Activated gamma-delta T cell treated with anti-CD3 and anti-CD28 coated beads, Interleukin-2, amount 50 U/mL, for 16 hours (primary cell): ENCODE measurements at regions not wholly inside any gene's neighbourhood (a gene's known extent, or its start where the extent isn't known, plus 50 kb on each side); places are given as distances from the start of the nearest gene placed in this dataset.

Source experiments
- DNase-seq: peaks from one replicate; pipeline ENCODE4 v3.0.0-alpha.2; 2020; ENCODE audit warnings: low read depth

GRCh38 chr14:98022541-98023520 is 1225.6 kb downstream of the VRK1 start:
- DNase-seq, result no peak

- no peak for DNase-seq
Observed at GRCh38 chr14:98028162-98028561, 1231.0 kb downstream of the VRK1 start.

GRCh38 chr14:98035396-98035795 is 1236.6 kb downstream of the BCL11B start:
- DNase-seq, result no peak

- no peak for DNase-seq
Observed at GRCh38 chr14:98037831-98038230, 1234.2 kb downstream of the BCL11B start.

- DNase-seq, result no peak
Observed at GRCh38 chr14:98056946-98057345, 1215.1 kb downstream of the BCL11B start.

GRCh38 chr14:98059106-98059505 is 1212.9 kb downstream of the BCL11B start:
- no peak for DNase-seq

- no peak for DNase-seq
Observed at GRCh38 chr14:98062083-98062482, 1209.9 kb downstream of the BCL11B start.

- no peak for DNase-seq
Observed at GRCh38 chr14:98069712-98070171, 1202.3 kb downstream of the BCL11B start.

GRCh38 chr14:98070536-98070935 is 1201.5 kb downstream of the BCL11B start:
- no peak for DNase-seq

DNA sequence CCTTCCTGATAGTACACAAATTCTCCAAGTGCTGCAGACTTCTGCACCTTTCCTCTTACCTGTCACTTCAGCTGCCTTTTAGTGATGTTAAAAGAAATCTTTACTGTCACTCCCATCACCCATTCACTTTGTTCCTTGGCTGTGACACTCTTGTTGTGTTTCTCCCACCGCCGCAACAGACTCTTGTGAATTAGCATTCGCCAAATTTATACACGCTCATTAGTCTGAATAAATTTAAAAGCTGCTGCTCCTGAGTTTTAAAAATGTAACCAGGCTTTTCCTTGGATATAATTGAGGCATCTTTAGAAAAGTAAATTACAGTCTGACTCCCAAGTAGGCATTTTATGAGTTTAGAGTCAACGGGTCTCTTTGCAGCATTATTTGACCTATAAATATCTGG is 1197.9 kb downstream of the BCL11B start:
- no peak for DNase-seq

DNA sequence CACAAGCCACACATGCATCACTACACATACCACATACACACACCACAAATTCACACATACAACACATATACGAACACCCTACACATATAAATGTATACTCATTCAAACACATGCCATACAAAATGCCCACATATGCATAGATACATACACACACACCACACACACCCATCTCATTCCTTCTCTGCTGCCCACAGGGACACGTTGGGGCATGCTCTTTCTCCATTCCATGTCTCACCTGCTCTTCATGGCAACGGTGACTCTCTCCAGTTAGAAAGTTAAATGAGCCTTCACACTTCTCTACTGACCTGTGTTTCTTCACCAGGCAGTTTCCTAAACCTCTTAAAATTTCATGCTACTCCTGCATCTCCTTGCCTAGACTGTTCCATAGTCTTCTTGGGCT is 1194.8 kb downstream of the BCL11B start:
- no peak for DNase-seq

DNA sequence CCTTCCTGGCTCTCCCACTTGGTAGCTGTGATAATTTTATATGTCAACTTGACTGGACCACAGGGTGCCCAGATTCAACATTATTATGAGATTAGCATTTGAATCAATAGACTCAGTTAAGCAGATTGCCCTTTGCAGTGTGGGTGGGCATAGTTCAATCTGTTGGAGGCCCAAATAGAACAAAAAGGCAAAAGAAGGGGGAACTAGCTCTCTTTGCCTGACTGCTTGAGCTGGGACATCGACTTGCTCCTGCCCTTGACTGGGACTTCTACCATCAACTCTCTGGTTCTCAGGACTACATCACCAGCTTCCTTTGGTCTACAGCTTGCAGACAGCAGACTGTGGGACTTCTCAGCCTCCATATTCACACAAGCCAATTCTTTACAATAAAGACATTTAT is 1189.2 kb downstream of the BCL11B start:
- no peak for DNase-seq

DNA sequence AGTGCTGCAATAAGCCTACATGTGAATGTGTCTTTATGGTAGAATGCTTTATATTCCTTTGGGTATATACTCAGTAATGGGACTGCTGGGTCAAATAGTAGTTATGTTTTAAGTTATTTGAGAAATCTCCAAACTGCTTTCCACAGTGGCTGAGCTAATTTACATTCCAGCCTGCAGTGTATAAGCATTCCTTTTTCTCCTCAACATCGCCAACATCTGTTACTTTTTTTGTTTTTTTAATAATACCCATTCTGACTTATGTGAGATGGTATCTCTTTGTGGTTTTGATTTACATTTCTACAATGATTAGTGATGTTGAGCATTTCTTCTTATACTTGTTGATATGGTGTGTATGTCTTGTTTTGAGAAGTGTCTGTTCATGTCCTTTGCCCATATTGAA is 1186.2 kb downstream of the BCL11B start:
- no peak for DNase-seq

DNA sequence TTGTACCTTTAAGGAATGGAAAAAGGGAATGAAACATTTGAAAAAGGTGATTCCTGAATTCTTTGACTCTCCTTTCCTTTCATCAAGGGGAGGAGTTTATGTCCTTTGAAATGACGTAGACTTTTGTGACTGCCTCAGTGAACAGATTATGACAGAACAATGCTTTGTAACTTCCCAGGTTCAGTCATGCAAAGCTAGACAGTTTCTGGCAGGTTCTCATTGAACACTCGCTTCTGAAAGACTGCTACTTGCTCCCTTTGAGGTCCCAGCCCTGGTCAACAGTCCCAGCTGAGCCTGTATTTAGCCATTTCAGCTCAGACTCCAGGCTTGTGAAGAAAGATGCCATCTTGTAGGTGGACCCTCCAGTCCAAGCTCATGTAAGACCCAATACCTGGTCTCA is 1178.9 kb downstream of the BCL11B start:
- DNase-seq, result no peak

DNA sequence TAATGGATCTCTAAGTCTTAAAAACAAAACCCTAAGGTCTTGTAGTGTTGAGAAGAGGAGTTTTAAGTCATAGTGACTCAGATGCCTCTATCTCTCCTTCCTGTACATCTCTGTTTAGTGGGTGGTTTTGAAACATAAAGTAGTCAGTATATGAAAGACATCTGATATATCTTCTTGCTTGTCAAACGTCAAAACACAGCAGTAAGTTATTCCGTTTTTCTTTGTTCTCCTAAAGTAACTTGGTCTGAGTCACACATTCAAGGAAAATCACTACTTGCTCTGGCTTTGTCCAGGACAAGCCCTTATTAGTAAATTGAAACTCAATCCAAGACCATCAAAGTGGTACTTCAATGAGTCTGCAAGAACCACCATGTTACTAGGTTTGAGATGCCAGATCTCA is 1172.5 kb downstream of the BCL11B start:
- DNase-seq, result no peak

DNA sequence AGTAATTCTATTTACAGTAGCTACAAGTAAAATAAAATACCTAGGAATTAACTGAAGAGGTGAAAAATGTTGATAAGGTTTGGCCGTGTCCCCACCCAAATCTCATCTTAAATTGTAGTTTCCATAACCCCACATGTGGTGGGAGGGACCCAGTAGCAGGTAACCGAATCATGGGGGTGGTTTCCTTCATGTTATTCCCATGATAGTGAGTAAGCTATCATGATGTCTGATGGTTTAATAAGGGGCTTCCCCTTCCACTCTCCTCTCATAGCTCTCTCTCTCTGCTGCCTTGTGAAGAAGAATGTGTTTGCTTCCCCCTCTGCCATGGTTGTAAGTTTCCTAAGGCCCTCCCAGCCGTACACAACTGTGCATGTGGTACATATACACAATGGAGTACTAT is 1170.7 kb downstream of the BCL11B start:
- DNase-seq, result no peak

GRCh38 chr14:98103705-98104104 is 1168.3 kb downstream of the BCL11B start:
- DNase-seq, result no peak

DNA sequence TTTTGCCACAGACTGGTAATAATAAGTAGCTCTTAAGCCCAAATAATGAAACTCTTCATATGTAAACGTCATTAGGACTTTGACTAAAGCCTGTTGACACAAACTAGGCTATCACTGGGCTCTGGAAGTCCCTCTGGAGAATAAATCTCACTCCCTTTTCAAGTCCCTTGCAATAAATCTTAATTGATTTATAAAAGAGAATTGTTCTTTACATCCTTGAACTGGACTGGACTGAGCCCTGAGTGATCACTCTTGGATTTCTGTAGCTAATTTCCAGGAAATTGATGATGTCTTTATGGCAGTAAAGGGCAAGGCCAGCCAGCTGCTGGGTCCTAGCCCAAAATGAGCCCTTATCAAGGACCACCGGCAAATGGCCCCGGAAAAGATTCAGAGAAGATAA is 1162.7 kb downstream of the BCL11B start:
- DNase-seq, result no peak

- DNase-seq, result no peak
Observed at GRCh38 chr14:98112194-98112780, 1159.7 kb downstream of the BCL11B start.

- DNase-seq, result no peak
Observed at GRCh38 chr14:98114122-98114895, 1157.7 kb downstream of the BCL11B start.

DNA sequence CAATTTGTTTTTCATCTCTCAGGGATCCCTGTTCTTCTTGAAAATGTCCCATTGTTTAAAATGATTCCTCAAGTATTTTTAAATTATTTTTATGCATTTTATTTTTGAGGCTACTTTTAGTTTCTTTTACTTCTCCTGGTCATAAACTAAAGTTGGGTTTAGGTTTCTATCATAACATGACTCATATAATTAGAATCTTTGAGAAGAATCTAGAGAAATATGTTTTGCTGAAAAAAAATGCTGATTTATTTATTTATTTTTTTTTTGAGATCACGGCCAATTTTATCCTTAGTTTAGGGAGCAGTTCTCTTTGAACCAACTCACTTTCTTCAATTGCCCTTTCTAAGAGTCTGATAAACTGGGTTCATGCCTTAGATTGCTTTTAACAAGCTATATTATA is 1157.1 kb downstream of the BCL11B start:
- DNase-seq, result no peak

GRCh38 chr14:98118749-98119148 is 1153.2 kb downstream of the BCL11B start:
- DNase-seq, result no peak

DNA sequence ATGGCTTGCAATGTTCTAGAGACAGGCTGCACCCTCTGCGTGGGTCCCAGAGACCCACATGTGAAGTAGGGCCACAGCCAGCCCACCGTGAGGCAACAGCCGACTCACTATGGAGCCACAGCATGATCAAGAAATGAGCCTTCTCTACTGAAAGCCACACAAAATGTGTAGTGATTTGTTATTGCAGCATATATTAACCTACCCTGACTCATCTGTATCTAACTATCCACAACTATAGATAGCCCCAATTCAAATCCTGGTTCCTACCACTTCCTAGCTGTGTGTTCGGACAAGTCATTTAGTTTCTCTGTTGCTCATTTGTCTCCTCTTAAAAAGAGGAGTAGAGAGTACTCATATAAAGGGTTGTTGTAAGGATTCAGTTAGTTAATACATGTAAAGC is 1152.3 kb downstream of the BCL11B start:
- no peak for DNase-seq
